Caco-2 (cell line): ENCODE measurements at regions not wholly inside any gene's neighbourhood (a gene's known extent, or its start where the extent isn't known, plus 50 kb on each side); places are given as distances from the start of the nearest gene placed in this dataset.

ENCODE experiments used
- BruUV-seq: library from RNA; stranded (reverse); fragments of 400-500 nt; replicated peaks from 2 replicates; lab custom pipeline; 2021; lab: Mats Ljungman, UMichigan
- CTCF ChIA-PET: fragments of 300-600 bp; sonication (Branson Sonifier 250); formaldehyde crosslinking; loops from one replicate; lab custom pipeline; 2022; ENCODE audit warnings: antibody characterized with exemption; lab: Charles Lee
- POLR2A ChIA-PET: fragments of 300-600 bp; sonication (Branson Sonifier 250); formaldehyde crosslinking; loops from one replicate; lab custom pipeline; 2022; ENCODE audit warnings: antibody characterized with exemption; lab: Charles Lee
- DNase-seq, 2 experiments: peaks; one replicate each; pipeline versions ENCODE4 v3.0.0 to v3.0.0-alpha.2; 2020 to 2022
- H3K27me3 ChIP-seq: replicated peaks from 2 replicates; pipeline ENCODE4 v1.6.0; 2011; ENCODE audit warnings: low read length; ENCODE audit not compliant: control insufficient read depth, insufficient read depth
- H3K36me3 ChIP-seq: 2 replicates; pipeline ENCODE4 v1.5.1; 2011; ENCODE audit warnings: low read length; ENCODE audit not compliant: control insufficient read depth, insufficient read depth
- H3K4me1 ChIP-seq: fragments of 250-450 bp; sonication (Bioruptor Pico); 2 replicates; pipeline ENCODE4 v1.5.1; 2020; ENCODE audit warnings: mild to moderate bottlenecking
- H3K4me3 ChIP-seq: 2 replicates; pipeline ENCODE4 v1.5.1; 2011; ENCODE audit warnings: low read depth, mild to moderate bottlenecking, control low read depth, low read length
- H3K9me3 ChIP-seq: fragments of 250-450 bp; sonication (Bioruptor Pico); 2 replicates; pipeline ENCODE4 v1.5.1; 2020; ENCODE audit warnings: mild to moderate bottlenecking, moderate library complexity
- H3K27ac Mint-ChIP-seq: one replicate; pipeline ENCODE4 v1.8.0; 2022; ENCODE audit warnings: mixed read lengths; ENCODE audit not compliant: unreplicated experiment
- H3K27me3 Mint-ChIP-seq: one replicate; pipeline ENCODE4 v1.8.0; 2022; ENCODE audit warnings: mixed read lengths; ENCODE audit not compliant: insufficient read depth, unreplicated experiment
- H3K36me3 Mint-ChIP-seq: one replicate; pipeline ENCODE4 v1.8.0; 2022; ENCODE audit warnings: mild to moderate bottlenecking, mixed read lengths; ENCODE audit not compliant: insufficient read depth, unreplicated experiment
- H3K4me1 Mint-ChIP-seq: one replicate; pipeline ENCODE4 v1.8.0; 2022; ENCODE audit warnings: low read depth, mixed read lengths; ENCODE audit not compliant: unreplicated experiment
- H3K4me3 Mint-ChIP-seq: one replicate; pipeline ENCODE4 v1.8.0; 2022; ENCODE audit warnings: mild to moderate bottlenecking, moderate library complexity, mixed read lengths; ENCODE audit not compliant: unreplicated experiment
- H3K9me3 Mint-ChIP-seq: one replicate; pipeline ENCODE4 v1.8.0; 2022; ENCODE audit warnings: mixed read lengths; ENCODE audit not compliant: unreplicated experiment
- intact Hi-C: fragments of 100-400 bp; cut with micrococcal nuclease; formaldehyde crosslinking; loops from one replicate; pipeline ENCODE4 v1.10.0; 2022; ENCODE audit not compliant: unreplicated experiment
- TF ChIP-seq, protein P1 (sequence below), 2 experiments: fragments of 200-600 bp in 1 of 2; IDR thresholded peaks; 1 replicate in 1 of 2; 2 replicates in 1 of 2; pipeline versions ENCODE4 v1.5.1 to v1.8.0; 2011 to 2022; ENCODE audit warnings: antibody characterized with exemption in 1 of 2, control low read depth in 1 of 2, inconsistent platforms in 1 of 2, low read depth in 1 of 2, low read length in 1 of 2, mild to moderate bottlenecking in 1 of 2, moderate library complexity in 1 of 2; ENCODE audit not compliant: insufficient read depth in 1 of 2, severe bottlenecking in 1 of 2, unreplicated experiment in 1 of 2

DNA sequence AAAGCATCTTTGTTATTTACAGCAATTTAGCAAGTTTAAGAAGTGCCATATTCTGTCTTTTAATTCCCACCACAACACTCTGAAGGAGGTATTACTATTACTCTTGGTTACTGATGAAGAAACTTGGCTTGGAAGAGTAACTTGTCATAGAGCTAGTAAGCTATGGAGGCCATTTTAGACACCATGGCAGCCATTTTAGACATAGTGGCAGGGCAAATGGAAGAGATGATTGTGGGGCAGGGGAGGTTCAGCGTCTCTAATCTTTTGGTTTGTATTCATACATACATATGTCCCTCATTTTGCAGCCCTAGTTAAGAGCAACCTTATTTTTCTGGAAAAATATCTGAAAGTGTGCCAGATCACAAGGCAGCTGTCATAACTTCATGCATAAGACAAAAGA lies 82.6 kb upstream of the SOX1 start:
- BruUV-seq, result no TSS peak
- Histone ChIP-seq H3K4me1 (no peaks in the 10 kb centered on the region), H3K9me3 (peaks cover 5% of the 10 kb centered on the region; the same call in 1 of the 2 replicates), H3K27me3 (no peaks in the 10 kb centered on the region), H3K4me3 (no peak overlapping the region), H3K36me3 (no peaks in the 10 kb centered on the region)
- ChIA-PET POLR2A (no interaction called here), CTCF (no interaction called here)
- TF ChIP-seq, protein P1, sequence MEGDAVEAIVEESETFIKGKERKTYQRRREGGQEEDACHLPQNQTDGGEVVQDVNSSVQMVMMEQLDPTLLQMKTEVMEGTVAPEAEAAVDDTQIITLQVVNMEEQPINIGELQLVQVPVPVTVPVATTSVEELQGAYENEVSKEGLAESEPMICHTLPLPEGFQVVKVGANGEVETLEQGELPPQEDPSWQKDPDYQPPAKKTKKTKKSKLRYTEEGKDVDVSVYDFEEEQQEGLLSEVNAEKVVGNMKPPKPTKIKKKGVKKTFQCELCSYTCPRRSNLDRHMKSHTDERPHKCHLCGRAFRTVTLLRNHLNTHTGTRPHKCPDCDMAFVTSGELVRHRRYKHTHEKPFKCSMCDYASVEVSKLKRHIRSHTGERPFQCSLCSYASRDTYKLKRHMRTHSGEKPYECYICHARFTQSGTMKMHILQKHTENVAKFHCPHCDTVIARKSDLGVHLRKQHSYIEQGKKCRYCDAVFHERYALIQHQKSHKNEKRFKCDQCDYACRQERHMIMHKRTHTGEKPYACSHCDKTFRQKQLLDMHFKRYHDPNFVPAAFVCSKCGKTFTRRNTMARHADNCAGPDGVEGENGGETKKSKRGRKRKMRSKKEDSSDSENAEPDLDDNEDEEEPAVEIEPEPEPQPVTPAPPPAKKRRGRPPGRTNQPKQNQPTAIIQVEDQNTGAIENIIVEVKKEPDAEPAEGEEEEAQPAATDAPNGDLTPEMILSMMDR (IDR thresholded peaks at IDR 0.05; ENCODE audit: insufficient read depth in 1 of 2, low read depth in 1 of 2, low read length in 1 of 2, severe bottlenecking in 1 of 2, unreplicated experiment in 1 of 2), result no peak
- Mint-ChIP-seq H3K27ac (no peak overlapping the region), H3K4me1 (no peaks in the 10 kb centered on the region), H3K36me3 (no peaks in the 10 kb centered on the region), H3K4me3 (no peak overlapping the region), H3K9me3 (peaks cover 11% of the 10 kb centered on the region), H3K27me3 (peaks cover 6% of the 10 kb centered on the region)
- DNase-seq, result no peak
- intact Hi-C loops, result no loop called here

DNA sequence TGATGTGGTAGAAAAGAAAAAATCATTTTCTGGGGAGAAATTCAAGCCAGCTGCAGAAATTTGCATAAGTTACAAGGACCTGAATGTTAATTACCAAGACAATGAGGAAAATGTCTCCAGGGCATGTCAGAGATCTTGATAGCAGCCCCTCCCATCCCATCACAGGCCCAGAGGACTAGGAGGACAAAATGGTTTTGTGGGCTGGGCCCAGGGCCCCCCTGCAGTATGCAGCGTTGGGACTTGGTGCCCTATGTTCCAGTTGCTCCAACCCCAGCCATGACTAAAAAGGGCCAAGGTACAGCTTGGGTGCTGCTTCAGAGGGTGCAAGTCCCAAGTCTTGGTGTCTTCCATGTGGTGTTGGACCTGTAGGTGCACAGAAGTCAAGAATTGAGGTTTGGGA lies 76.6 kb upstream of the SOX1 start:
- H3K4me3 Mint-ChIP-seq, result no peak overlapping the region
- no peaks in the 10 kb centered on the region for H3K36me3 Mint-ChIP-seq
- H3K27me3 ChIP-seq, result no peaks in the 10 kb centered on the region
- no peaks in the 10 kb centered on the region for H3K36me3 ChIP-seq
- TF ChIP-seq, protein P1 (IDR thresholded peaks at IDR 0.05; ENCODE audit: insufficient read depth in 1 of 2, low read depth in 1 of 2, low read length in 1 of 2, severe bottlenecking in 1 of 2, unreplicated experiment in 1 of 2), result no peak
- POLR2A ChIA-PET, result no interaction called here
- no peak overlapping the region for H3K27ac Mint-ChIP-seq
- intact Hi-C loops, result no loop called here
- CTCF ChIA-PET, result no interaction called here
- DNase-seq, result no peak
- H3K4me1 ChIP-seq, result no peaks in the 10 kb centered on the region
- peaks cover 22% of the 10 kb centered on the region for H3K9me3 ChIP-seq
- no peaks in the 10 kb centered on the region for H3K4me1 Mint-ChIP-seq
- H3K4me3 ChIP-seq, result no peak overlapping the region
- no peaks in the 10 kb centered on the region for H3K27me3 Mint-ChIP-seq
- peaks cover 31% of the 10 kb centered on the region for H3K9me3 Mint-ChIP-seq
- no TSS peak for BruUV-seq

DNA sequence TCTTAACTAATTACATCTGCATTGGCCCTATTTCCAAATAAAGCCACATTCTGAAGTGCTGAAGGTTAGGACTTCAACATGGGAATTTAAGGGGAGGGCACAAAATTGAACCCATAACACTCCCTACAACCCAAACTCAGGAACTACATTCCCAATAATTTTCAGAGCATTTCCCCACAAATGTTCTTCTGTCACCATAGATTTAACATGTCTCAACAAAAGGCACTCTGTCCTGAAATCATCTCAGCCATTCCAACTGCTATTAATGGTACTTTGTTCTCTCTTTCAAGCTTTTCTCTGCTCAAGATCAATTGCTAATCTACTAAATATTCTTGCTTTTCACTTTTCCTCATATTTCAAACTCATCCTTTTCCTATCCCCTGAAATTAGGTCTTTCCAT lies 74.0 kb upstream of the SOX1 start:
- ChIA-PET CTCF (no interaction called here), POLR2A (no interaction called here)
- no peak overlapping the region for H3K27ac Mint-ChIP-seq
- no peaks in the 10 kb centered on the region for H3K36me3 ChIP-seq
- TF ChIP-seq, protein P1 (IDR thresholded peaks at IDR 0.05; ENCODE audit: insufficient read depth in 1 of 2, low read depth in 1 of 2, low read length in 1 of 2, severe bottlenecking in 1 of 2, unreplicated experiment in 1 of 2), result no peak
- no TSS peak for BruUV-seq
- H3K4me3 Mint-ChIP-seq, result no peak overlapping the region
- no peak overlapping the region for H3K4me3 ChIP-seq
- H3K27me3 ChIP-seq, result no peaks in the 10 kb centered on the region
- DNase-seq, result no peak
- peaks cover 22% of the 10 kb centered on the region for H3K9me3 Mint-ChIP-seq
- H3K9me3 ChIP-seq, result peaks cover 22% of the 10 kb centered on the region
- peaks cover 4% of the 10 kb centered on the region for H3K27me3 Mint-ChIP-seq
- H3K4me1 ChIP-seq, result no peaks in the 10 kb centered on the region
- H3K4me1 Mint-ChIP-seq, result no peaks in the 10 kb centered on the region
- no peaks in the 10 kb centered on the region for H3K36me3 Mint-ChIP-seq
- intact Hi-C loops, result no loop called here
